H9 (cell line): ENCODE measurements at regions not wholly inside any gene's neighbourhood (a gene's known extent, or its start where the extent isn't known, plus 50 kb on each side); places are given as distances from the start of the nearest gene placed in this dataset.

Source experiments
- DNase-seq: peaks from one replicate; pipeline ENCODE4 v3.0.0-alpha.2; 2017
- H2AFZ ChIP-seq: one replicate; pipeline ENCODE4 v1.6.1; 2013; ENCODE audit warnings: mild to moderate bottlenecking, low read length, control low read depth, moderate library complexity
- H2AK5ac ChIP-seq: 2 replicates; pipeline ENCODE4 v1.6.1; 2013; ENCODE audit warnings: low read length, control low read depth, mixed read lengths; ENCODE audit not compliant: insufficient read length
- H2BK120ac ChIP-seq: one replicate; pipeline ENCODE4 v1.6.1; 2013; ENCODE audit warnings: low read depth, mild to moderate bottlenecking, low read length, control low read depth, inconsistent platforms; ENCODE audit not compliant: poor library complexity, severe bottlenecking
- H2BK12ac ChIP-seq: 2 replicates; pipeline ENCODE4 v1.6.1; 2013; ENCODE audit warnings: low read length, control low read depth, mixed read lengths, low read depth; ENCODE audit not compliant: insufficient read length
- H2BK15ac ChIP-seq: 2 replicates; pipeline ENCODE4 v1.6.1; 2013; ENCODE audit warnings: low read depth, low read length, control low read depth
- H2BK20ac ChIP-seq: one replicate; pipeline ENCODE4 v1.6.1; 2013; ENCODE audit warnings: low read depth, mild to moderate bottlenecking, low read length, control low read depth, inconsistent platforms; ENCODE audit not compliant: poor library complexity, severe bottlenecking
- H2BK5ac ChIP-seq: 2 replicates; pipeline ENCODE4 v1.6.1; 2013; ENCODE audit warnings: low read length, control low read depth, mixed read lengths; ENCODE audit not compliant: insufficient read length
- H3K14ac ChIP-seq: 2 replicates; pipeline ENCODE4 v1.6.1; 2013; ENCODE audit warnings: low read length, control low read depth; ENCODE audit not compliant: insufficient read depth
- H3K18ac ChIP-seq: 2 replicates; pipeline ENCODE4 v1.6.1; 2013; ENCODE audit warnings: low read depth, mild to moderate bottlenecking, mixed read lengths, low read length, control low read depth; ENCODE audit not compliant: insufficient read length
- H3K23ac ChIP-seq: 2 replicates; pipeline ENCODE4 v1.6.1; 2013; ENCODE audit warnings: low read length, control low read depth, mixed read lengths, low read depth; ENCODE audit not compliant: insufficient read length
- H3K23me2 ChIP-seq: 2 replicates; pipeline ENCODE4 v1.6.1; 2013; ENCODE audit warnings: low read depth, mild to moderate bottlenecking, mixed read lengths, low read length, control low read depth; ENCODE audit not compliant: insufficient read length, poor library complexity, severe bottlenecking
- H3K27ac ChIP-seq: 2 replicates; pipeline ENCODE4 v1.5.1; 2013; ENCODE audit warnings: low read length, control low read depth, mixed read lengths, low read depth; ENCODE audit not compliant: insufficient read length
- H3K27me3 ChIP-seq: 2 replicates; pipeline ENCODE4 v1.6.1; 2013; ENCODE audit warnings: low read length, control low read depth, inconsistent platforms; ENCODE audit not compliant: insufficient read depth
- H3K4ac ChIP-seq: 2 replicates; pipeline ENCODE4 v1.6.1; 2013; ENCODE audit warnings: low read depth, mild to moderate bottlenecking, control low read depth, inconsistent platforms, low read length, moderate library complexity
- H3K4me1 ChIP-seq: 2 replicates; pipeline ENCODE4 v1.6.1; 2013; ENCODE audit warnings: low read length, control low read depth, inconsistent platforms; ENCODE audit not compliant: insufficient read depth
- H3K4me2 ChIP-seq: 2 replicates; pipeline ENCODE4 v1.6.1; 2013; ENCODE audit warnings: low read length, control low read depth, mixed read lengths; ENCODE audit not compliant: insufficient read length, insufficient read depth
- H3K56ac ChIP-seq: 2 replicates; pipeline ENCODE4 v1.6.1; 2013; ENCODE audit warnings: low read depth, mild to moderate bottlenecking, mixed read lengths, low read length, control low read depth; ENCODE audit not compliant: insufficient read length
- H3K79me1 ChIP-seq: 2 replicates; pipeline ENCODE4 v1.6.1; 2013; ENCODE audit warnings: low read depth, mild to moderate bottlenecking, moderate library complexity, low read length, control low read depth, inconsistent platforms; ENCODE audit not compliant: insufficient read depth, poor library complexity, severe bottlenecking
- H3K79me2 ChIP-seq: 2 replicates; pipeline ENCODE4 v1.6.1; 2013; ENCODE audit warnings: low read length, control low read depth, inconsistent platforms; ENCODE audit not compliant: insufficient read depth
- H3K9ac ChIP-seq: 2 replicates; pipeline ENCODE4 v1.6.1; 2013; ENCODE audit warnings: low read length, control low read depth, mixed read lengths; ENCODE audit not compliant: insufficient read length; ENCODE audit errors: extremely low read depth
- H3K9me3 ChIP-seq: one replicate; pipeline ENCODE4 v1.6.1; 2013; ENCODE audit warnings: low read depth, low read length, inconsistent platforms; ENCODE audit not compliant: control insufficient read depth
- H3T11ph ChIP-seq: one replicate; pipeline ENCODE4 v1.6.1; 2013; ENCODE audit warnings: mild to moderate bottlenecking, low read length, control low read depth, inconsistent platforms
- H4K20me1 ChIP-seq: one replicate; pipeline ENCODE4 v1.6.1; 2013; ENCODE audit not compliant: control insufficient read depth, insufficient read length, insufficient read depth
- H4K5ac ChIP-seq: 2 replicates; pipeline ENCODE4 v1.6.1; 2013; ENCODE audit warnings: low read depth, mild to moderate bottlenecking, mixed read lengths, low read length, control low read depth; ENCODE audit not compliant: insufficient read length
- H4K8ac ChIP-seq: replicated peaks from 2 replicates; pipeline ENCODE4 v1.6.1; 2013; ENCODE audit warnings: low read length, control low read depth, mixed read lengths, low read depth; ENCODE audit not compliant: insufficient read length
- H4K91ac ChIP-seq: 2 replicates; pipeline ENCODE4 v1.6.1; 2013; ENCODE audit warnings: low read depth, mild to moderate bottlenecking, moderate library complexity, mixed read lengths, low read length, control low read depth; ENCODE audit not compliant: insufficient read length
- H3K27ac Mint-ChIP-seq, 3 experiments: 2 replicates in 2 of 3; 3 replicates in 1 of 3; pipeline ENCODE4 v1.8.0; 2020 to 2021; ENCODE audit warnings: mixed read lengths in 3 of 3, mild to moderate bottlenecking in 1 of 3, moderate library complexity in 1 of 3
- H3K27me3 Mint-ChIP-seq: 2 replicates; pipeline ENCODE4 v1.8.0; 2021; ENCODE audit warnings: low read depth, mild to moderate bottlenecking, moderate library complexity, mixed read lengths
- H3K36me3 Mint-ChIP-seq, 3 experiments: 2 replicates in 2 of 3; 3 replicates in 1 of 3; pipeline ENCODE4 v1.8.0; 2020 to 2021; ENCODE audit warnings: low read depth in 3 of 3, mixed read lengths in 3 of 3; ENCODE audit not compliant: insufficient read depth in 1 of 3
- H3K4me1 Mint-ChIP-seq, 2 experiments: 2 replicates each; pipeline ENCODE4 v1.8.0; 2020; ENCODE audit warnings: mixed read lengths in 2 of 2
- H3K4me3 Mint-ChIP-seq, 2 experiments: 2 replicates in 1 of 2; 3 replicates in 1 of 2; pipeline ENCODE4 v1.8.0; 2020 to 2021; ENCODE audit warnings: mild to moderate bottlenecking in 2 of 2, mixed read lengths in 2 of 2, moderate library complexity in 1 of 2
- H3K9me3 Mint-ChIP-seq, 2 experiments: 2 replicates in 1 of 2; 3 replicates in 1 of 2; pipeline ENCODE4 v1.8.0; 2020; ENCODE audit warnings: mild to moderate bottlenecking in 2 of 2, mixed read lengths in 2 of 2, moderate library complexity in 1 of 2
- CTCF ChIP-seq: fragments of 200-600 bp; sonication (generic); conservative IDR thresholded peaks from 3 replicates; pipeline ENCODE4 v1.8.0; 2021; ENCODE audit warnings: antibody characterized with exemption, mild to moderate bottlenecking
- WGBS: extraction: QIAGEN DNeasy Blood & Tissue Kit; methylation state at CpG from one replicate; pipeline ENCODE4 v1.1.7; 2013; ENCODE audit warnings: missing lambda C conversion rate, low lambda C conversion rate, mixed read lengths; ENCODE audit not compliant: insufficient read length; ENCODE audit errors: extremely low coverage; 5-methylcytosine and 5-hydroxymethylcytosine counted together

- Histone ChIP-seq H3K23ac (no peak overlapping the region), H3K79me1 (no peaks in the 10 kb centered on the region), H3K9ac (no peak overlapping the region), H3K23me2 (no peaks in the 10 kb centered on the region), H3K4me1 (no peaks in the 10 kb centered on the region), H3K4me2 (no peak overlapping the region), H3K56ac (no peak overlapping the region), H3K18ac (no peak overlapping the region), H3K27ac (no peak overlapping the region), H3K27me3 (no peaks in the 10 kb centered on the region), H3T11ph (no peak overlapping the region), H3K79me2 (no peaks in the 10 kb centered on the region), H2BK12ac (no peak overlapping the region), H4K5ac (no peak overlapping the region), H4K20me1 (no peaks in the 10 kb centered on the region), H2BK20ac (no peak overlapping the region), H3K14ac (no peak overlapping the region), H2BK5ac (no peak overlapping the region), H4K91ac (no peak overlapping the region), H2BK120ac (no peak overlapping the region), H2AK5ac (no peak overlapping the region), H4K8ac (no peak overlapping the region), H2BK15ac (no peak overlapping the region), H3K4ac (no peak overlapping the region), H2AFZ (no peak overlapping the region), H3K9me3 (no peaks in the 10 kb centered on the region)
- Mint-ChIP-seq H3K9me3 (no peaks in the 10 kb centered on the region), H3K4me3 (no peak overlapping the region), H3K4me1 (no peaks in the 10 kb centered on the region), H3K36me3 (no peaks in the 10 kb centered on the region), H3K27ac (no peak overlapping the region), H3K27me3 (no peaks in the 10 kb centered on the region)
- no peak for TF ChIP-seq CTCF
- no CpG with 5 or more reads among the region's 4 CpGs for WGBS
- DNase-seq = no peak
These were observed 988.8 kb upstream of the TMPRSS15 start for GRCh38 chr21:19392390-19392789.
